SK-N-MC (cell line): ENCODE measurements at regions not wholly inside any gene's neighbourhood (a gene's known extent, or its start where the extent isn't known, plus 50 kb on each side); places are given as distances from the start of the nearest gene placed in this dataset.

Source experiments
- EZH2 ChIP-seq: fragments of 200-600 bp; sonication (generic); IDR thresholded peaks from one replicate; pipeline ENCODE4 v1.6.1; 2017; ENCODE audit warnings: antibody characterized with exemption
- POLR2AphosphoS5 ChIP-seq: IDR thresholded peaks from 2 replicates; pipeline ENCODE4 v1.6.1; 2012; ENCODE audit warnings: mild to moderate bottlenecking, low read depth, low read length, borderline replicate concordance

DNA sequence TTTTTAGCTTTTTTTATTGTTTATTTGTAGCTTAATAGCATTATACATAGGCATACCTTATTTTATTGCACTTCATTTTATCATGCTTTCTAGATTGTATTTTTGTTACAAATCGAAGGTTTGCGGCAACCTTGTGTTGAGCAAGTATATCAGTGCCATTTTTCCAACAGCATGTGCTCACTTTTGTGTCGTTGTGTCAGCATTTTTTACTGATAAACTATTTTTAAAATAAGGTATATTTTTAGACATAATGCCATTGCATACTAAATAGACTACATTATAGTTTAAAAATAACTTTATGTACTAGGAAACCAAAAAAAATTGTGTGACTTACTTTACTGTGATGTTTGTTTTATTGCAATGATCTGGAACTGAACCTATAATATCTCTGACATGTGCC is 56.2 kb upstream of the RESF1 start:
- TF ChIP-seq EZH2 (no peak), POLR2AphosphoS5 (no peak)
